Osteocyte (in vitro differentiated cells): ENCODE measurements at regions not wholly inside any gene's neighbourhood (a gene's known extent, or its start where the extent isn't known, plus 50 kb on each side); places are given as distances from the start of the nearest gene placed in this dataset.

Experiments used
- DNase-seq: peaks from one replicate; pipeline ENCODE4 v3.0.0; 2021; ENCODE audit warnings: mixed read lengths; ENCODE audit not compliant: unreplicated experiment; ENCODE audit errors: extremely low spot score
- H3K27ac Mint-ChIP-seq: one replicate; pipeline ENCODE4 v1.8.0; 2021; ENCODE audit warnings: mild to moderate bottlenecking, mixed read lengths; ENCODE audit not compliant: unreplicated experiment
- H3K27me3 Mint-ChIP-seq: one replicate; pipeline ENCODE4 v1.8.0; 2021; ENCODE audit warnings: mixed read lengths; ENCODE audit not compliant: unreplicated experiment
- H3K36me3 Mint-ChIP-seq: one replicate; pipeline ENCODE4 v1.8.0; 2021; ENCODE audit warnings: mixed read lengths; ENCODE audit not compliant: unreplicated experiment
- H3K4me1 Mint-ChIP-seq: one replicate; pipeline ENCODE4 v1.8.0; 2021; ENCODE audit warnings: mixed read lengths; ENCODE audit not compliant: unreplicated experiment
- H3K4me3 Mint-ChIP-seq: one replicate; pipeline ENCODE4 v1.8.0; 2021; ENCODE audit warnings: mild to moderate bottlenecking, moderate library complexity, mixed read lengths; ENCODE audit not compliant: unreplicated experiment
- H3K9me3 Mint-ChIP-seq: one replicate; pipeline ENCODE4 v1.8.0; 2021; ENCODE audit warnings: mixed read lengths; ENCODE audit not compliant: unreplicated experiment
- TF ChIP-seq, protein P1 (sequence below): fragments of 200-600 bp; sonication (generic); IDR thresholded peaks from 2 replicates; pipeline ENCODE4 v1.5.0; 2021; ENCODE audit warnings: antibody characterized with exemption, mild to moderate bottlenecking, moderate library complexity

DNA sequence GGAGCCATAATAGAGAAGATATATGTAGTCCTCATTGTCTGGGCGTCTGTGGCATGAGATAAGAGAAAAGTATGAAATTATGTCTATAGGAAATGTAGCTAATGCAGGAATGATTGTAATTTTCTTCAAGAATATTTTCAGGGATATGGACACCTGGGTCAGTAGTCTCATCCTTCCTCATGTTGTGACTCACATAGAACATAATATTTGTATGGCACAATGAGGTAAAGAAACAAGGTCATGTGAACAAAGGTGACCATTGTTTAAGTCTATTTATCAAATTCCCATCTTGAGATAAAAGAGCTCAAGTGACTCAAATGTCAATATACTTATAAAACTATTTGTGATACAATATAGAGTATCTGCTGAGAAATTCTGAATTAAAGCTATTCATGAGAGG, 345.5 kb upstream of the ROBO1 start:
- no peaks in the 10 kb centered on the region for H3K36me3 Mint-ChIP-seq
- no peak overlapping the region for H3K27ac Mint-ChIP-seq
- H3K4me1 Mint-ChIP-seq = no peaks in the 10 kb centered on the region
- TF ChIP-seq, protein P1, sequence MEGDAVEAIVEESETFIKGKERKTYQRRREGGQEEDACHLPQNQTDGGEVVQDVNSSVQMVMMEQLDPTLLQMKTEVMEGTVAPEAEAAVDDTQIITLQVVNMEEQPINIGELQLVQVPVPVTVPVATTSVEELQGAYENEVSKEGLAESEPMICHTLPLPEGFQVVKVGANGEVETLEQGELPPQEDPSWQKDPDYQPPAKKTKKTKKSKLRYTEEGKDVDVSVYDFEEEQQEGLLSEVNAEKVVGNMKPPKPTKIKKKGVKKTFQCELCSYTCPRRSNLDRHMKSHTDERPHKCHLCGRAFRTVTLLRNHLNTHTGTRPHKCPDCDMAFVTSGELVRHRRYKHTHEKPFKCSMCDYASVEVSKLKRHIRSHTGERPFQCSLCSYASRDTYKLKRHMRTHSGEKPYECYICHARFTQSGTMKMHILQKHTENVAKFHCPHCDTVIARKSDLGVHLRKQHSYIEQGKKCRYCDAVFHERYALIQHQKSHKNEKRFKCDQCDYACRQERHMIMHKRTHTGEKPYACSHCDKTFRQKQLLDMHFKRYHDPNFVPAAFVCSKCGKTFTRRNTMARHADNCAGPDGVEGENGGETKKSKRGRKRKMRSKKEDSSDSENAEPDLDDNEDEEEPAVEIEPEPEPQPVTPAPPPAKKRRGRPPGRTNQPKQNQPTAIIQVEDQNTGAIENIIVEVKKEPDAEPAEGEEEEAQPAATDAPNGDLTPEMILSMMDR = no peak
- no peak for DNase-seq
- H3K9me3 Mint-ChIP-seq = no peaks in the 10 kb centered on the region
- H3K4me3 Mint-ChIP-seq = no peak overlapping the region
- no peaks in the 10 kb centered on the region for H3K27me3 Mint-ChIP-seq

DNA sequence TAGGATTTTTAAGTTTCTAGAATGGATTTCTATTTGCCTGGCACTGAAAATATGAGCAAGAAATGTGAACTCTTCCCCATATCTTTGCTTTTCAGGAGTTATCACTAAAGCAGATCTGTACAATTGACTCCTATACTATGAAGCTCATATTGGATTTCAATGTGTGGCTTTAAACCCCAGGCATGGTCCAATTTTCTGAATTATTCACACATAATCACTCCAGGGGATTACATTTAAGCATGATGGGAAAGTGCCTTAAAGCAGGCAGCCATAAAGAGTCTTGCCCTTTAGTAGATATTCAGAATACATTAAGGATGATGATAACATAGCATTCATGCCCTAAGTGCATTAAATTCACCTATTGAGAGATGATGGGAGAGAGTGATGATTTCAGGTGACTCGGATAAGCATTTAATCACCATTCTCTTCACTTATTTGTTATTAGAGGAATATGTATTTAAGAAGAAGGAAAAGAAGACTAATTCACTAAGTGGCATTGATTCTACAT, 331.8 kb upstream of the ROBO1 start:
- Mint-ChIP-seq H3K4me3 (no peak overlapping the region), H3K9me3 (no peaks in the 10 kb centered on the region), H3K4me1 (peaks cover 13% of the 10 kb centered on the region), H3K27me3 (no peaks in the 10 kb centered on the region), H3K36me3 (no peaks in the 10 kb centered on the region), H3K27ac (no peak overlapping the region)
- TF ChIP-seq, protein P1 = no peak
- DNase-seq = no peak

DNA sequence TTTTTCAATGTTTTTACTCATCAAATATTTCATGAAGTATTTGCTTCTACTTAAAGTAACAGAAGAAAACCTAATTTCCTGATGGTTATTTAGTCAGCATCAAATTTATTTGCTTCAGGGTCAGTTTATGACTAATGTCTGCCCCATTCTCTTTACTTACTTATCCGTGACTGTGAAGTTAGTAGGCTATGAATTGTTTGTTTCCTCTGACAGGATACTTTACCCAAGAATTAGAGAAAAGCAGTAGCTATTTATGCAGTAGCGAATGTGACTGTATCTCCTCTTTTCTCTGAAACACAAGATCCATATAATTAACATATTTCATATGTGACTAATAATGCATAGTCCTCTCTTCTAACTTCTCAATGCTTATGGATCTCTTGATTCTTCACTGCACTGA, 329.9 kb upstream of the ROBO1 start:
- H3K4me1 Mint-ChIP-seq = peaks cover 19% of the 10 kb centered on the region
- H3K27me3 Mint-ChIP-seq = no peaks in the 10 kb centered on the region
- H3K4me3 Mint-ChIP-seq = no peak overlapping the region
- no peak overlapping the region for H3K27ac Mint-ChIP-seq
- H3K36me3 Mint-ChIP-seq = no peaks in the 10 kb centered on the region
- DNase-seq = no peak
- no peaks in the 10 kb centered on the region for H3K9me3 Mint-ChIP-seq
- TF ChIP-seq, protein P1 = no peak

DNA sequence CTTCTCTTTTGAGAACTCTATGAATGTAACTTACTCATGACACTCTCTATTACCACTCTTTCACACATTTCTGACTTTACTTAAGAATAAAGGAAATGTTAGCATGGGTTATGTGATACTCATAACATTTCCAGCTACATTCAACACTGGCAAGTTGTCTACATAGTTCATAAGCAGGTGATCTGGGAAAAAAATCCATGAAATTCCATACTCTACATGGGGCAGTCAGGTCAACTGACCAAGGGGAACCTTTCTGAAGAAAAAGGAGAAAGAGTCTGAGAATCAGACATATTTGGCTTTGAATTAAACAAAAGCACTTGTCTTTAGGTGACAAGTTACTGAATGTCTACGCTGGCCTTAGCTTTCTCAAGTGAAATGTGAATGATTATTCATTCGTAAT, 329.1 kb upstream of the ROBO1 start:
- Mint-ChIP-seq H3K4me3 (no peak overlapping the region), H3K4me1 (peaks cover 19% of the 10 kb centered on the region), H3K36me3 (no peaks in the 10 kb centered on the region), H3K9me3 (no peaks in the 10 kb centered on the region), H3K27ac (no peak overlapping the region), H3K27me3 (no peaks in the 10 kb centered on the region)
- no peak for DNase-seq
- TF ChIP-seq, protein P1 = no peak

DNA sequence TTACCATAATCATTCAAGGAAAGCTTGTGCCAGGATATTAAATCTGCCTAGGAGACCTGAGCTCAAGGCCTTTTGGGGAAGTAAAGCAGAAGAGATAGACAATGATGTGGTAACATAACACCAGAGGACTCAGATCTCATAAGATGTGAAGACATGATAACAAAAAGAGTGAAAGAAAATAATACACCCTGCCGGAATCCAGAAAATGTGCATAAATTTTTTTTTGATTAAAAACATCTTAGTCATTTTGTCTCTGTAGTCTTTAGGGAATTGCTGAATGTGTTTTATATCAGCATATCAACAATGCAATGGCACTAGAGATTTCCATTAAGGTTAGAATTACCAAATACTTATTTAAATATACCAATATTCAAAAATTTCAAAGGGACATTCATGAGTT, 326.8 kb upstream of the ROBO1 start:
- DNase-seq = no peak
- no peak overlapping the region for H3K4me3 Mint-ChIP-seq
- peaks cover 19% of the 10 kb centered on the region for H3K4me1 Mint-ChIP-seq
- H3K27me3 Mint-ChIP-seq = no peaks in the 10 kb centered on the region
- TF ChIP-seq, protein P1 = no peak
- peak overlapping the region; percentile 1 for H3K27ac Mint-ChIP-seq
- H3K9me3 Mint-ChIP-seq = no peaks in the 10 kb centered on the region
- no peaks in the 10 kb centered on the region for H3K36me3 Mint-ChIP-seq
